ENCODE measurements at regions not wholly inside any gene's neighbourhood (a gene's known extent, or its start where the extent isn't known, plus 50 kb on each side); places are given as distances from the start of the nearest gene placed in this dataset.

DNA sequence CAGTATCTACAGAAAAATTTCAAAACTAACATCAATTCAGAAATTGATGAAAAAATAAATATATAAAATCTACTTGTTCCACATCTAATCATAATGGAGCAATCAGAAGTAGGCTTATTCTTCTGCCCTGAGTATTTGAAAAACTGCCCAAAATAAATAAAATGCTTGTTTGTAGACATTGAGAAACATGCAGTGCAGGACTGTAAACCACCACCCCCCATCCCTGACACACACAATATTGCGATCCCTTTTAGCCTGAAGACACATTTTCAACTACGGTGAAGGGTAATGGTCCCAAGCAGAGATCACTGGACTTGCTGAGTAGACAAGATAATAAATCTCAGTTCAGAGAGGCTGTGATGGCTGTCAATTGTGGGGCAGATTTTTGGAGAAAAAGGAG is 261.5 kb downstream of the C6orf118 start:
- Histone ChIP-seq H3K4me3 (replicated peaks in 1 of 3; ENCODE audit: insufficient read depth in 1 of 3, low read depth in 2 of 3, low read length in 3 of 3) (no peak overlapping the region), H4K20me1 (ENCODE audit: insufficient read depth, low read length) (no peaks in the 10 kb centered on the region), H2AFZ (ENCODE audit: low read length) (no peak overlapping the region), H3K9ac (ENCODE audit: insufficient read depth, low read depth, low read length) (no peak overlapping the region), H3K27me3 (ENCODE audit: control insufficient read depth in 1 of 2, insufficient read depth in 2 of 2, low read length in 2 of 2) (no peaks in the 10 kb centered on the region), H3K4me1 (ENCODE audit: insufficient read depth, low read length) (no peaks in the 10 kb centered on the region), H3K27ac (ENCODE audit: extremely low read length, insufficient read depth, low read length) (no peak overlapping the region), H3K79me2 (ENCODE audit: insufficient read depth, low read length) (no peaks in the 10 kb centered on the region), H3K4me2 (ENCODE audit: low read depth, low read length) (no peak overlapping the region), H3K9me3 (ENCODE audit: low read length) (peaks cover 90% of the 10 kb centered on the region), H3K36me3 (replicated peaks in 1 of 2; ENCODE audit: control insufficient read depth in 1 of 2, insufficient read depth in 2 of 2, low read length in 2 of 2) (no peaks in the 10 kb centered on the region)
- FAIRE-seq = no peak
- ChIA-PET POLR2A (no interaction called here), CTCF (ENCODE audit: low intra/inter-chr PET ratio, low total read pairs) (no interaction called here)
- TF ChIP-seq ESRRA (CRISPR knock-in tag; IDR thresholded peaks at IDR 0.05; ENCODE audit: low read depth) (no peak), MEF2D (CRISPR knock-in tag; IDR thresholded peaks at IDR 0.05) (no peak), SMC3 (IDR thresholded peaks at IDR 0.05; ENCODE audit: low read length) (no peak), POLR2G (IDR thresholded peaks at IDR 0.05; ENCODE audit: low read depth, low read length) (no peak)
- intact Hi-C loops (cut with micrococcal nuclease; ENCODE audit: unreplicated experiment) (no loop called here), in situ Hi-C loops (cut with HindIII; ENCODE audit: extremely low pct_ligation_motif_present, low pct_unique_long_range_greater_than_20kb) (no loop called here)
- ATAC-seq = no peak
- BruUV-seq (replicated peaks) = no TSS peak
- no peak for DNase-seq (ENCODE audit: low spot score)
- WGBS (ENCODE audit: low lambda C conversion rate) = 20% methylated on average over 2 of the region's 2 CpGs

DNA sequence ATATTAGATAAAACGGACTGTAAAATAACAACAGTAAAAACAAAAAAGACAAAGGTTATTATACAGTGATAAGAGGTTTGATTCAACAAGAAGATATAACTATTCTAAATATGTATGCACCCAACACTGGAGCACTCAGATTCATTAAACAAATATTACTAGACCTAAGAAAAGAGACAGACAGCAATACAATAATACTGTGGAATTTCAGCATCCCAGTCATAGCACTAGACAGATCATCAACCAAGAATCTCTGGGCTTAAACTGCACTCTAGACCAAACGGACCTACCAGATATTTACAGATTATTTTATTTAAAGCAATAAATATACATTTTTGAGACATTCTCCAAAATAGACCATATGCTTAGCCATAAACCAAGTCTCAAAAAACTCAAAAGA is 263.8 kb downstream of the C6orf118 start:
- no peak overlapping the region for H2AFZ ChIP-seq (ENCODE audit: low read length)
- H3K79me2 ChIP-seq (ENCODE audit: insufficient read depth, low read length) = no peaks in the 10 kb centered on the region
- no peak overlapping the region for H3K9ac ChIP-seq (ENCODE audit: insufficient read depth, low read depth, low read length)
- DNase-seq (ENCODE audit: low spot score) (no peak), ATAC-seq (no peak), FAIRE-seq (no peak)
- peaks cover 92% of the 10 kb centered on the region for H3K9me3 ChIP-seq (ENCODE audit: low read length)
- ChIA-PET POLR2A (no interaction called here), CTCF (ENCODE audit: low intra/inter-chr PET ratio, low total read pairs) (no interaction called here)
- no peak overlapping the region for H3K4me2 ChIP-seq (ENCODE audit: low read depth, low read length)
- in situ Hi-C loops (cut with HindIII; ENCODE audit: extremely low pct_ligation_motif_present, low pct_unique_long_range_greater_than_20kb) (no loop called here), intact Hi-C loops (cut with micrococcal nuclease; ENCODE audit: unreplicated experiment) (no loop called here)
- TF ChIP-seq ZNF296 (CRISPR knock-in tag; conservative IDR thresholded peaks at IDR 0.05) = no peak
- no peaks in the 10 kb centered on the region for H3K4me1 ChIP-seq (ENCODE audit: insufficient read depth, low read length)
- H3K4me3 ChIP-seq (replicated peaks in 1 of 3; ENCODE audit: insufficient read depth in 1 of 3, low read depth in 2 of 3, low read length in 3 of 3) = no peak overlapping the region
- no peaks in the 10 kb centered on the region for H3K27me3 ChIP-seq (ENCODE audit: control insufficient read depth in 1 of 2, insufficient read depth in 2 of 2, low read length in 2 of 2)
- no TSS peak for BruUV-seq (replicated peaks)
- H3K27ac ChIP-seq (ENCODE audit: extremely low read length, insufficient read depth, low read length) = no peak overlapping the region
- H4K20me1 ChIP-seq (ENCODE audit: insufficient read depth, low read length) = no peaks in the 10 kb centered on the region
- H3K36me3 ChIP-seq (replicated peaks in 1 of 2; ENCODE audit: control insufficient read depth in 1 of 2, insufficient read depth in 2 of 2, low read length in 2 of 2) = no peaks in the 10 kb centered on the region
- WGBS (ENCODE audit: low lambda C conversion rate) = 1% methylated on average over 2 of the region's 2 CpGs

All from HepG2 (cell line).